ENCODE measurements at regions not wholly inside any gene's neighbourhood (a gene's known extent, or its start where the extent isn't known, plus 50 kb on each side); places are given as distances from the start of the nearest gene placed in this dataset.
"Not testable (repeated sequence)": the region's sequence is repeated elsewhere in the genome, so short reads cannot be mapped to it uniquely, and the experiment has no call there.

DNA sequence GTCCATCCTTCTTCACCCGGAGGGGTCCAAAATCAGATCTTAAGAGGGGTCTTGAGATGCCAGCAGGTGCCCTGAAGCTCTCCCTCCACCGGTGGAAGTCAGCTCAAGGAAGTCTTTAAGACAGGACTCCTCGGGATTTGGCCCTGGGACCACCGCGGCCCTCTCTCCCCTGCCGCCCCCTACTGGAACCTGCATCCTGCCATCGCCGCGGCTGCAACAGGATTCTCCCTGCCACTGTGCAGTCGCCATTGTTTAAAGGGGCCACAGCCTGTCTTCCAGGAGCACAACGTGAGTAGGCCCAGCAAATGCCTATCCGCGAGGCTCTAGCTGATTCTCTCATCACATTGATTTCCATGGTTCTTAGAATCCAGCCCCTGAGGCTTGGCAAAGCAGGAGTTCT is 324.3 kb downstream of the ZNF716 start:
- Histone ChIP-seq H4K20me1 (ENCODE audit: insufficient read depth, poor library complexity, severe bottlenecking) (no peaks in the 10 kb centered on the region), H3K4me1 (ENCODE audit: insufficient read depth) (no peaks in the 10 kb centered on the region), H3K9me2 (replicated peaks; ENCODE audit: insufficient read depth) (no peaks in the 10 kb centered on the region), H3K4me2 (no peak overlapping the region), H3K36me3 (replicated peaks; ENCODE audit: insufficient read depth, low read depth) (no peaks in the 10 kb centered on the region), H3K27ac (no peak overlapping the region), H3K79me2 (no peaks in the 10 kb centered on the region), H3K9me3 (ENCODE audit: low read depth) (no peaks in the 10 kb centered on the region), H3K4me3 (no peak overlapping the region), H2AFZ (no peak overlapping the region), H3K27me3 (no peaks in the 10 kb centered on the region)
- no peak for DNase-seq (ENCODE audit: low spot score)
- TF ChIP-seq EZH2phosphoT487 (IDR thresholded peaks at IDR 0.05; ENCODE audit: low read depth, severe bottlenecking, unreplicated experiment) (no peak), EZH2 (IDR thresholded peaks at IDR 0.05; ENCODE audit: borderline replicate concordance) (no peak)
- TF ChIP-seq, protein P1, sequence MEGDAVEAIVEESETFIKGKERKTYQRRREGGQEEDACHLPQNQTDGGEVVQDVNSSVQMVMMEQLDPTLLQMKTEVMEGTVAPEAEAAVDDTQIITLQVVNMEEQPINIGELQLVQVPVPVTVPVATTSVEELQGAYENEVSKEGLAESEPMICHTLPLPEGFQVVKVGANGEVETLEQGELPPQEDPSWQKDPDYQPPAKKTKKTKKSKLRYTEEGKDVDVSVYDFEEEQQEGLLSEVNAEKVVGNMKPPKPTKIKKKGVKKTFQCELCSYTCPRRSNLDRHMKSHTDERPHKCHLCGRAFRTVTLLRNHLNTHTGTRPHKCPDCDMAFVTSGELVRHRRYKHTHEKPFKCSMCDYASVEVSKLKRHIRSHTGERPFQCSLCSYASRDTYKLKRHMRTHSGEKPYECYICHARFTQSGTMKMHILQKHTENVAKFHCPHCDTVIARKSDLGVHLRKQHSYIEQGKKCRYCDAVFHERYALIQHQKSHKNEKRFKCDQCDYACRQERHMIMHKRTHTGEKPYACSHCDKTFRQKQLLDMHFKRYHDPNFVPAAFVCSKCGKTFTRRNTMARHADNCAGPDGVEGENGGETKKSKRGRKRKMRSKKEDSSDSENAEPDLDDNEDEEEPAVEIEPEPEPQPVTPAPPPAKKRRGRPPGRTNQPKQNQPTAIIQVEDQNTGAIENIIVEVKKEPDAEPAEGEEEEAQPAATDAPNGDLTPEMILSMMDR (IDR thresholded peaks at IDR 0.05; ENCODE audit: poor library complexity), result no peak
- 91% methylated on average over 13 of the region's 13 CpGs for WGBS (ENCODE audit: low lambda C conversion rate, missing lambda C conversion rate)

DNA sequence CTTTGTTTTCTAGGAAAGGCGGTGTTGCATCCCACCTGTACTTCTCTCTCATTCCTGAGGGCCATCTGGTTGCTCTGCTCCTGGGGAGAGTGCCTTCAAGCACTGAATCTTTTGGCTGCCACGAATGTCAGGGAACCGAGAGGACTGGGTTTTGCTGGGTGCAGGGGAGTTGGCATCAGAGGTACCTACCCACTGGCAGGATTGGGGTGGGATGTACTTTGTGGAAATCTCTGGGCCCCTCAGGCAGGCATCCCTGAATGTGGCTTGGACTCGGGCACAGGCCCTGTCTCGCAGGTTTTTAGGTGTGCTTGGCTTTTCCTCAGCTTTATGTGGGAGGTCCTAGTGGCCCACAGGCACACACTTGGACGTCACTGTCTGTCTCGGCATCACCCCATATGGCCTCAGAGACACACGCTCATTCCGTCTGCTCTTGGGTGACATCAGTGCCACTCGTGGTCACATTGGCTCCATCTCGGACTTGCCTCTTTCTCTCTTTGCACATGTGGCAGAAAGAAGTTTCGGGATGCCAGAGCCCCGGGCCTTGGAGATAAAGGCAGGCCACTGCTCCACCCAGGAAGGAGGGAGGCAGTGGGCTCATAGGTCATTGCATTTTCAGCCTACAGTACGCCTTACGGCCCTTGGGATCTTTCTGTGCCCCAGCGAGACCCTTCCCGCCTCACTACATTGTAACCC is 325.6 kb downstream of the ZNF716 start:
- Histone ChIP-seq H3K9me3 (ENCODE audit: low read depth) (no peaks in the 10 kb centered on the region), H3K27me3 (no peaks in the 10 kb centered on the region), H3K9me2 (replicated peaks; ENCODE audit: insufficient read depth) (no peaks in the 10 kb centered on the region), H3K4me2 (no peak overlapping the region), H3K36me3 (replicated peaks; ENCODE audit: insufficient read depth, low read depth) (no peaks in the 10 kb centered on the region), H3K4me1 (ENCODE audit: insufficient read depth) (no peaks in the 10 kb centered on the region), H3K79me2 (no peaks in the 10 kb centered on the region), H3K27ac (no peak overlapping the region), H2AFZ (no peak overlapping the region), H4K20me1 (ENCODE audit: insufficient read depth, poor library complexity, severe bottlenecking) (no peaks in the 10 kb centered on the region), H3K4me3 (no peak overlapping the region)
- WGBS (ENCODE audit: low lambda C conversion rate, missing lambda C conversion rate), result 73% methylated on average over 17 of the region's 17 CpGs
- TF ChIP-seq EZH2 (IDR thresholded peaks at IDR 0.05; ENCODE audit: borderline replicate concordance) (no peak), EZH2phosphoT487 (IDR thresholded peaks at IDR 0.05; ENCODE audit: low read depth, severe bottlenecking, unreplicated experiment) (no peak)
- TF ChIP-seq, protein P1 (IDR thresholded peaks at IDR 0.05; ENCODE audit: poor library complexity), result no peak
- no peak for DNase-seq (ENCODE audit: low spot score)

DNA sequence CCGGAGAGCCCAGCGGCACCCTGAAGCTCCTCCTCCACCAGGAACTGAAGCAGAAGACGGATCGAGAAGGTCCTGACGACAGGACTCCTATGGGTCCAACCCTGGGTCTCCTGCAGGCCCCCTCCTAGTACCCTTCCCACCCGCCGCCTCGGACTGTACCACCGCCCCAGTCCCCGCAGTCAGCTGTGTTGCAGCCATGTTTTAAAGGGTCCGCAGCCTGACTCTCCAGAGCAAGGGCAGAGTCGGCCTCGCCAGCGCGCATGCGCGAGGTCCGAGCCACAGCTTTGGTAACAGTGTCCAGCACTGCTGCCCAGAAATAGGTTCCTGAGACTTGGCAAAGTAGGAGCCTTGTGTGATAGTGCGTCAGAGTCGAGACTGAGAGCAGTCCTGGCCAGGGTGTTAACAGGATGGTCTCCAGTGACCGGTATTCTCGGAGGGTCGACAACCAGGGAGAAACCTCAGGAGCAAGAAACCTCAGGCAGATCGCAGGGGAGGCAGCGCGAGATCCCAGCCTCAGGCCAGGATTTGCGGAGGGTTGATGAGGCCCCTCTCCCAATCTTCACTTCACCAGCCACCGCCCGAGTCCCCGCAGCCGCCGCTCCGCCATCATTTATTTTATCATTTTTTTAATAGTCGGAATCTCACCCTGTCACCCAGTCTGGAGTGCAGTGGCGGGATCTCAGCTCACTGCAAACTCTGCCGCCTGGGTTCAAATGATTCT is 326.3 kb downstream of the ZNF716 start:
- H3K27me3 ChIP-seq; H3K36me3 ChIP-seq (replicated peaks; ENCODE audit: insufficient read depth, low read depth); H2AFZ ChIP-seq; H3K4me2 ChIP-seq; H3K79me2 ChIP-seq; H3K27ac ChIP-seq; H4K20me1 ChIP-seq (ENCODE audit: insufficient read depth, poor library complexity, severe bottlenecking); H3K4me1 ChIP-seq (ENCODE audit: insufficient read depth); H3K9me2 ChIP-seq (replicated peaks; ENCODE audit: insufficient read depth); DNase-seq (ENCODE audit: low spot score); H3K4me3 ChIP-seq; H3K9me3 ChIP-seq (ENCODE audit: low read depth): not testable (repeated sequence)
- WGBS (ENCODE audit: low lambda C conversion rate, missing lambda C conversion rate), result 92% methylated on average over 34 of the region's 36 CpGs

DNA sequence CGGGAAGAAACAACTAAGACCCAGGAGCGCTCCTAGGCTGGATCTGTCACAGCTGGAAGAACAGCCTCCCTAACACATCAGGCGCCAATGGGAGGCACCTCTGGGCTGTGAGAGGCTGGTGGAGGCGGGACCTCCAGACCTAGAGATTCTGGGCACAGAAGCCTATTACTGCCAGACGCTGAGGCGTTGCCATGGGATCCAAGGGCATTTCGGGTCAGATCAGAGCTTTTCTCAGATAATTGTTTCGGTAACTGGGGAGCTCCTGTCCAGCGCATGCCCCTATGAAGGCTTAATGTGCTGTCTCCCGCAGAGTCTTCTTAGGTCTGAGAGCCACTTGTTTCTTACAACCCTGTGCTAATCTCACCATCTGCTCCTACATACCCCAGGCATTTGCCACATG is 339.2 kb downstream of the ZNF716 start:
- Histone ChIP-seq H3K4me1 (ENCODE audit: insufficient read depth) (no peaks in the 10 kb centered on the region), H3K4me3 (no peak overlapping the region), H3K27me3 (no peaks in the 10 kb centered on the region), H2AFZ (no peak overlapping the region), H3K36me3 (replicated peaks; ENCODE audit: insufficient read depth, low read depth) (no peaks in the 10 kb centered on the region), H3K79me2 (no peaks in the 10 kb centered on the region), H3K9me3 (ENCODE audit: low read depth) (no peaks in the 10 kb centered on the region), H3K9me2 (replicated peaks; ENCODE audit: insufficient read depth) (no peaks in the 10 kb centered on the region), H4K20me1 (ENCODE audit: insufficient read depth, poor library complexity, severe bottlenecking) (no peaks in the 10 kb centered on the region), H3K27ac (no peak overlapping the region), H3K4me2 (no peak overlapping the region)
- 90% methylated on average over 10 of the region's 10 CpGs for WGBS (ENCODE audit: low lambda C conversion rate, missing lambda C conversion rate)
- DNase-seq (ENCODE audit: low spot score), result no peak
- no peak for TF ChIP-seq EZH2 (IDR thresholded peaks at IDR 0.05; ENCODE audit: borderline replicate concordance)
- TF ChIP-seq, protein P1 (IDR thresholded peaks at IDR 0.05; ENCODE audit: poor library complexity), result no peak
- TF ChIP-seq EZH2phosphoT487 (IDR thresholded peaks at IDR 0.05; ENCODE audit: low read depth, severe bottlenecking, unreplicated experiment), result no peak

Data from hepatocyte (in vitro differentiated cells).